Spinal cord (tissue), 9 donors: ENCODE measurements at regions not wholly inside any gene's neighbourhood (a gene's known extent, or its start where the extent isn't known, plus 50 kb on each side); places are given as distances from the start of the nearest gene placed in this dataset.
A peak's percentile ranks its signal among the peaks of the same experiment; 100 is the strongest.
"Not testable (repeated sequence)": the region's sequence is repeated elsewhere in the genome, so short reads cannot be mapped to it uniquely, and the experiment has no call there.

ENCODE experiments used
- DNase-seq, 6 donors: peaks; one replicate each; pipeline versions ENCODE4 v3.0.0 to v3.0.0-alpha.2; 2013 to 2015; ENCODE audit warnings: low spot score in 6 of 6, low read depth in 4 of 6
- H3K27ac ChIP-seq: one replicate; pipeline ENCODE4 v1.5.1; 2013; ENCODE audit warnings: low read depth, low read length, control low read depth
- H3K27me3 ChIP-seq: one replicate; pipeline ENCODE4 v1.6.1; 2013; ENCODE audit warnings: low read length; ENCODE audit not compliant: control insufficient read depth, insufficient read depth
- H3K36me3 ChIP-seq: one replicate; pipeline ENCODE4 v1.6.1; 2013; ENCODE audit warnings: low read length; ENCODE audit not compliant: control insufficient read depth, insufficient read depth
- H3K4me1 ChIP-seq: one replicate; pipeline ENCODE4 v1.6.1; 2013; ENCODE audit warnings: low read length; ENCODE audit not compliant: control insufficient read depth, insufficient read depth
- H3K4me3 ChIP-seq: one replicate; pipeline ENCODE4 v1.5.1; 2013; ENCODE audit warnings: low read depth, low read length, control low read depth
- H3K9me3 ChIP-seq: one replicate; pipeline ENCODE4 v1.6.1; 2013; ENCODE audit warnings: low read length; ENCODE audit not compliant: control insufficient read depth, insufficient read depth
- WGBS: methylation state at CpG from one replicate; pipeline ENCODE4 v1.1.5; 2013; ENCODE audit warnings: missing lambda C conversion rate; ENCODE audit not compliant: insufficient coverage; 5-methylcytosine and 5-hydroxymethylcytosine counted together
- donor health status: healthy.

DNA sequence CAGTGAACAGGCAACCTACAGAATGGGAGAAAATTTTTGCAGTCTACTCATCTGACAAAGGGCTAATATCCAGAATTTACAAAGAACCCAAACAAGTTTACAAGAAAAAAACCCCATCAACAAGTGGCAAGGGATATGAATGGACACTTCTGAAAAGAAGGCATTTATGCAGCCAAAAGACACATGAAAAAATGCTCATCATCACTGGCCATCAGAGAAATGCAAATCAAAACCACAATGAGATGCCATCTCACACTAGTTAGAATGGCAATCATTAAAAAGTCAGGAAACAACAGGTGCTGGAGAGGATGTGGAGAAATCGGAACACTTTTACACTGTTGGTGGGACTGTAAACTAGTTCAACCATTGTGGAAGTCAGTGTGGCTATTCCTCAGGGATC is 80.3 kb downstream of the ZNF474 start:
- not testable (repeated sequence) for H3K4me1 ChIP-seq, H3K27me3 ChIP-seq, H3K4me3 ChIP-seq, DNase-seq, H3K27ac ChIP-seq, H3K9me3 ChIP-seq, H3K36me3 ChIP-seq
- WGBS, result no CpG with 5 or more reads among the region's 1 CpG

GRCh38 chr5:122218778-122219177 is 89.4 kb downstream of the ZNF474 start:
- Histone ChIP-seq H3K36me3 (no peaks in the 10 kb centered on the region), H3K4me1 (no peaks in the 10 kb centered on the region), H3K27ac (no peak overlapping the region), H3K27me3 (no peaks in the 10 kb centered on the region), H3K4me3 (no peak overlapping the region), H3K9me3 (peaks cover 1% of the 10 kb centered on the region)
- DNase-seq, result no peak

GRCh38 chr5:122219436-122220166 is 90.3 kb downstream of the ZNF474 start:
- no peak for DNase-seq
- Histone ChIP-seq H3K27ac (no peak overlapping the region), H3K36me3 (no peaks in the 10 kb centered on the region), H3K27me3 (no peaks in the 10 kb centered on the region), H3K4me1 (no peaks in the 10 kb centered on the region), H3K9me3 (peaks cover 3% of the 10 kb centered on the region), H3K4me3 (no peak overlapping the region)
- 71% methylated on average over 1 of the region's 8 CpGs for whole genome bisulfite sequencing

DNA sequence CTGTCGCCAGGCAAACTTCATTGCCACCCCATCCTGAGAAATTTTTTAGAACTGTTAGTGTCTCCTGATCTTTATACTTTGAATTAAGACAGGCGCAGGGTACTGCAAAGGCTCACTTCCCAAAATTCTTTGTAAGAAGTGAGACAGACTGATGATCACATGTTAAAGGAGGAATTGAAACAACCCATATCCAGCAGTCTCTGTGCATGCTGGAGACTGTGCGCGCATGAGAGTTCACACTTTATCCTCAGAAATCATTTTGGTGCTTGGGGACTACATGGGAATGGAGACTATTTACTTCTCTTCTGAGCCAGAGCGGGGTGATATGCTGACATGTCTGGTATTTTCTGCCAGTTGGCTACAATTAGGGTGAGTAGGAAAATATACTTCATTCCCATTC is 91.2 kb downstream of the ZNF474 start:
- Histone ChIP-seq H3K27me3 (no peaks in the 10 kb centered on the region), H3K9me3 (peaks cover 3% of the 10 kb centered on the region), H3K27ac (no peak overlapping the region), H3K36me3 (no peaks in the 10 kb centered on the region), H3K4me1 (no peaks in the 10 kb centered on the region), H3K4me3 (no peak overlapping the region)
- no CpG with 5 or more reads among the region's 5 CpGs for WGBS
- no peak for DNase-seq

GRCh38 chr5:122221857-122222256 is 90.2 kb upstream of the SNCAIP start:
- Histone ChIP-seq H3K4me3 (no peak overlapping the region), H3K4me1 (no peaks in the 10 kb centered on the region), H3K36me3 (no peaks in the 10 kb centered on the region), H3K27ac (no peak overlapping the region), H3K27me3 (no peaks in the 10 kb centered on the region), H3K9me3 (peaks cover 3% of the 10 kb centered on the region)
- 90% methylated on average over 5 of the region's 5 CpGs for WGBS
- no peak for DNase-seq

DNA sequence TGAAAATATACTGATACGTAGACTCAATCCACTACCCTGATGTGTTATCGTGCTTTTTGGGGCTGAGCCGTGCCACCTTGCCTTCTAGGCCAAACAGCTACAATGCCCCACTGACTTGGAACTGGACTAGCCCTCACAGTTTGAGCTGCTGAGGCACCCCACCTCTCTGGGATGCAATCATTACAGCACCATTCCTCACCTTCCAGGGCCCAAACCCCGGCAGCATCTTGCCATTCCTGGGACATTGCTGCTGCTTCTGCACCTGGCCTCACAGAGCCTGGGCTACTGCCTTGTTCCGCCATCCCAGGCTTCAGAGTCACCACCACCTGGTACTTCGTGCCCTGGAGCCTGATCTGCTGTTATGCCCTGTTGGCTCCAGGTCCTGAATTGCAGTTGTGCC is 89.5 kb upstream of the SNCAIP start:
- no peaks in the 10 kb centered on the region for H3K4me1 ChIP-seq
- H3K27ac ChIP-seq, result no peak overlapping the region
- no peaks in the 10 kb centered on the region for H3K36me3 ChIP-seq
- H3K27me3 ChIP-seq, result no peaks in the 10 kb centered on the region
- DNase-seq, result no peak
- WGBS, result 88% methylated on average over 6 of the region's 6 CpGs
- no peak overlapping the region for H3K4me3 ChIP-seq
- peaks cover 3% of the 10 kb centered on the region for H3K9me3 ChIP-seq

- Histone ChIP-seq H3K4me1 (no peaks in the 10 kb centered on the region), H3K27me3 (no peaks in the 10 kb centered on the region), H3K9me3 (peaks cover 1% of the 10 kb centered on the region), H3K4me3 (no peak overlapping the region), H3K27ac (no peak overlapping the region), H3K36me3 (no peaks in the 10 kb centered on the region)
- WGBS, result 95% methylated on average over 9 of the region's 11 CpGs
- DNase-seq, result no peak
These were observed 83.2 kb upstream of the SNCAIP start for GRCh38 chr5:122228728-122229392.

- H3K27ac ChIP-seq, result no peak overlapping the region
- H3K27me3 ChIP-seq, result no peaks in the 10 kb centered on the region
- no peaks in the 10 kb centered on the region for H3K4me1 ChIP-seq
- H3K36me3 ChIP-seq, result no peaks in the 10 kb centered on the region
- no peak for DNase-seq
- H3K4me3 ChIP-seq, result no peak overlapping the region
- WGBS, result no CpG with 5 or more reads among the region's 5 CpGs
- no peaks in the 10 kb centered on the region for H3K9me3 ChIP-seq
These were observed 82.5 kb upstream of the SNCAIP start for GRCh38 chr5:122229551-122229950.

DNA sequence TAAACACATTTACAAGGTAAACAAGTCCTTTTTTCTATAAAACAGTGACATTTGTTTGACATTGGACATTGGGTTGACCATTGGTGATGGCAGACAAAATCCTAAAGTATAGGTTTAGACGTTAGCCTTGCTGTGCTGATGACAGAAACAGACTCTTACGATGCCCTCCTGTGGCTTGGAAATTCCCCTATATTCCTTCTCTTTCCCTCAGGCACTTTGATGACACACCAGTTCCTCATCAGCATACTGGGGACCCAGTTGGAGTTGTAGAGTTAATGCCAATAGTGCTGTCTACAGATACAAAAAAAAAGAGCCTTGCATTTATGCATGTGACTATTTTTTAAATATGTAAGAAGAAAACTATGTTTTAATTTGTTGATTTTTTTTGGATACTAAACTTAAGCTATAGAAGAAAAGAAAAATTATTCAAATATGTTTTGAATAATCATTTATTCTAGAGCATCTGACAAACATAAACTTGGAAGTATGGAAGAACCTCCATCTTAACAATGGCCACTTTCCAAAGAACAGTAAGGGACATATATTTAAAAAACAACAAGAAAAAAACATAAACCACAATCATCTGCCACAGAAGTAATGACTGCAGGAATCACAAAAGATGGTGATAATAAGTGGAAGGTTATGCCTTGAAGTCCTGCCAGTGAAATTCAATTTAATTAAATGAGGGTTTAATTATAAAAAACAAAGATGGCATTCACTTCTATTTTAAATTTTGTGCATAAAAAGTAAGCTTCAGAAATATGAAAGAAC is 75.6 kb upstream of the SNCAIP start:
- peak in 1 of 6 donors; percentile 55 for DNase-seq
- no peaks in the 10 kb centered on the region for H3K9me3 ChIP-seq
- H3K4me3 ChIP-seq, result no peak overlapping the region
- no peaks in the 10 kb centered on the region for H3K27me3 ChIP-seq
- 40% methylated on average over 1 of the region's 2 CpGs for WGBS
- no peaks in the 10 kb centered on the region for H3K36me3 ChIP-seq
- no peaks in the 10 kb centered on the region for H3K4me1 ChIP-seq
- H3K27ac ChIP-seq, result no peak overlapping the region
